ENCODE measurements at regions not wholly inside any gene's neighbourhood (a gene's known extent, or its start where the extent isn't known, plus 50 kb on each side); places are given as distances from the start of the nearest gene placed in this dataset.

DNA sequence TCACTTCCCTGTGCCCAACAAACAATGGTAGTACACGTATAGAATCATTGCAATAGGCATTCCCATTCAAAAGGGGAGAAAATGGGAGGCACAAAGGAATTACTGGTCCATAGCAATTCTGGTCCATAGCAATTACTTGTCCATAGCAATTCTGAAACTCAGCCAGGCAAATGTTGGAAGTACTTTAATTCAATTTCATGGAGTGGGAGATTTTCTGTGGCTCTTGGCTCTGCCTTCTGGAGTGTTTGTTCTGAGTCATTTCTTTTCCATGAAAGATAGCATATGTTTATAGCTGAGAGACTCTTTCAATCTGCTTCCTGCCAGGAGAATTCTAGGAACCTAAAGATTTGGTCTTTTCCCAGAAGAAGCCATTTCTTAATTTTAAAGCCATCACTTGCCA lies 182.8 kb upstream of the ELAC2 start:
- ATAC-seq: no peak
- no peak overlapping the region for H3K4me3 Mint-ChIP-seq
- no peaks in the 10 kb centered on the region for H3K36me3 Mint-ChIP-seq (ENCODE audit: low read depth)
- H3K27ac Mint-ChIP-seq: no peak overlapping the region
- no peaks in the 10 kb centered on the region for H3K9me3 ChIP-seq (ENCODE audit: control insufficient read depth, low read length, poor library complexity, severe bottlenecking)
- DNase-seq: no peak
- peaks cover 9% of the 10 kb centered on the region for H3K27me3 Mint-ChIP-seq
- H3K4me1 Mint-ChIP-seq: no peaks in the 10 kb centered on the region

DNA sequence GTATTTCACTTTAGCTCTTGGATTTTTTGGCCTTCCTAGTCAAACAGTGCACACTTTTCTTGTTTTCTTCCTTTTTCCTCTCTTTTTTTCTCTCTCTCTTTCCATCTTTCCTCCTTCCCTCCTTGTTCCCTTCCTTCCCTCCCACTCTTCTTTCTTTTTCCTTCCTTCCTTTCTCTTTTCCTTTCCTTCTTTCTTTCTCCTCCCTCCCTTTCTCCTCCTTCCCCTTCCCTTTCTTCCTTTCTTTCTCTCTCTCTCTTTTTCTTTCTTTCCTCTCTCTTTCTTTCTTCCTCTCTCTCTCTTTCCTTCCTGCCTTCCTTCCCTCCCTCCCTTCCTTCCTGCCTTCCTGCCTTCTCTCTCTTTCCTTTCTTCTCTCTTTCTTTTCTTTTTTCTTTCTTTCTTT lies 181.6 kb upstream of the ELAC2 start:
- no peak for DNase-seq
- no peak overlapping the region for H3K27ac Mint-ChIP-seq

DNA sequence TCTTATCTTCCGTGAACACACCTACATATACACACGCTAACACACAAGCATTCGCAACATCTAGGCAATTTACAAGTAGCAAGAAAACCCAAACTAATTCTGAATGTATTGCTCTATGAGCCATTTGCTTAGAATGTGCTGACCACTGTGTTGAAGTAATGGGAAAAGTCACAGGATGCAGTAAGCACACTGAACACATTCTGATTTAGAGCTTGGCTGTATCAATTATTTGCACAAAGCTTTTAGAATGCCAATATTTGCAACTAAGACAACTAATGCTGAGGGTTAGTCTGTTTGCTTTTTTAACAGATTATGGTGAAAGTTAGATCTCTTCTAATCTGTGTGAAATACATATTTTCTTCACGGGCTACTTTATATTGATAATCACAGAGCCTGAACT lies 179.8 kb upstream of the ELAC2 start:
- Mint-ChIP-seq H3K27me3 (no peaks in the 10 kb centered on the region), H3K27ac (no peak overlapping the region), H3K36me3 (ENCODE audit: low read depth) (no peaks in the 10 kb centered on the region), H3K4me3 (no peak overlapping the region), H3K4me1 (no peaks in the 10 kb centered on the region)
- no peak for ATAC-seq
- no peaks in the 10 kb centered on the region for H3K9me3 ChIP-seq (ENCODE audit: control insufficient read depth, low read length, poor library complexity, severe bottlenecking)
- no peak for DNase-seq

More for the DNA sequence above, 181.6 kb upstream of the ELAC2 start:
- H3K9me3 ChIP-seq (ENCODE audit: control insufficient read depth, low read length, poor library complexity, severe bottlenecking): no peaks in the 10 kb centered on the region
- Mint-ChIP-seq H3K27me3 (peaks cover 4% of the 10 kb centered on the region), H3K4me3 (no peak overlapping the region), H3K36me3 (ENCODE audit: low read depth) (no peaks in the 10 kb centered on the region), H3K4me1 (no peaks in the 10 kb centered on the region)
- no peak for ATAC-seq

DNA sequence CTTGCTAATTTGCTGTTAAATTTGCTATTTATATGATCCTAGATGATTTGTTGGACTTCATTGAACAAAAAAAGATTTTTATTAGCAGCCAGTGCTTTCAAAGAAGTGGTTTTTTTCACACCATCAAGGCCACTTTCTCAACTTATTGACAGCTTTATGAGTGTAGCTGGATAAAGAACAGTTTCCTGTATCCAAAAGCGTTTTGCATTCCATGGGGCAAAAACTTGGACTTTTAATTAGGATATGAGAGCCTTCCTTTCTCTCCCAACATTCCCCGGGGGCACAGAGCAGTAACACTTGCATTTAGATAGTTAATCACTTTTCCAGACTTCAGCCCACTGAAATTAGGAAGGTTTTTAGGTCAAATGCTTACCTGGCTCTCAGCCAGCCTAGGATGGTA lies 177.1 kb upstream of the ELAC2 start:
- Mint-ChIP-seq H3K4me3 (no peak overlapping the region), H3K36me3 (ENCODE audit: low read depth) (no peaks in the 10 kb centered on the region), H3K4me1 (no peaks in the 10 kb centered on the region), H3K27ac (no peak overlapping the region), H3K27me3 (no peaks in the 10 kb centered on the region)
- no peak for DNase-seq
- no peaks in the 10 kb centered on the region for H3K9me3 ChIP-seq (ENCODE audit: control insufficient read depth, low read length, poor library complexity, severe bottlenecking)
- ATAC-seq: no peak

DNA sequence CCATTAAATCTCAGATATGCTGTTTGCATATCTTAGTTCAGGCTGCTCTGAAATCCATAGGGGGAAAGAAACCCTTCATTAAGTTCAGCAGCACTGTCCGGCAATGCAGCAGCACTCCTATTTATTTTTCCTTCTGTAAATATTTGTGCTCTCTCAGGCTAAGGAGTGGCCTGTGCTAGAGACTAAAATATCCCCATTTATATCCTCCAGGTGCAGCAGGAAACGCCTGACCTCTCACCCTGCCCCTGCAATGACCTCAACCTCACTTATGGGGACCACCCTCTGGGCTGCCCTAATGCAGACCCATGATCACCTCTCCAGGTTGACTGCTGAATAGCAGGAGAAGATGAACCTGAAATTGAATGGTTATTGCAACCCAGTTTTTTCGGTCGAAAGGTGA lies 165.0 kb upstream of the ELAC2 start:
- ATAC-seq: no peak
- Mint-ChIP-seq H3K36me3 (ENCODE audit: low read depth) (no peaks in the 10 kb centered on the region), H3K27me3 (peaks cover 4% of the 10 kb centered on the region), H3K27ac (no peak overlapping the region), H3K4me1 (no peaks in the 10 kb centered on the region), H3K4me3 (no peak overlapping the region)
- no peak for DNase-seq
- H3K9me3 ChIP-seq (ENCODE audit: control insufficient read depth, low read length, poor library complexity, severe bottlenecking): peaks cover 3% of the 10 kb centered on the region

DNA sequence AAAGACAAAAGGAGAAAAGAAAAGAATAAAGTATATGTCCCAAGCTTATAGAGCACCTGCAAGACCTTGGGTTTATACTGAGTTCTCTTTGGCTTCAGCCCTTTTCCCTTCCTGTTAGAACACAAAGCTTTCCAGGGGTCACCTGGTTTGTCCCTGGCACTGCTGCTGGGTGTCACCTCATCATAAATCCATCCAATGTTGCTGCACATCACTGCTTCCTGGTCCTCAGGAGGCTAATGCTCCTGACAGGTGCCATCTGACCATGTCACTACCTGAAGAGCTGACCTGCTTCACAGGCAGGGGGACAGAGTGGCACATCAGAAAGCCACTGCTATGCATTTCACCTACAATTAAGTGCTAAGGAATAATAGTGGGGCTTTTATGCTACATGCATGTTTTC lies 164.6 kb upstream of the ELAC2 start:
- peaks cover 4% of the 10 kb centered on the region for H3K27me3 Mint-ChIP-seq
- no peaks in the 10 kb centered on the region for H3K36me3 Mint-ChIP-seq (ENCODE audit: low read depth)
- DNase-seq (no peak), ATAC-seq (no peak)
- H3K4me1 Mint-ChIP-seq: no peaks in the 10 kb centered on the region
- no peak overlapping the region for H3K4me3 Mint-ChIP-seq
- H3K27ac Mint-ChIP-seq: no peak overlapping the region
- H3K9me3 ChIP-seq (ENCODE audit: control insufficient read depth, low read length, poor library complexity, severe bottlenecking): peaks cover 3% of the 10 kb centered on the region

DNA sequence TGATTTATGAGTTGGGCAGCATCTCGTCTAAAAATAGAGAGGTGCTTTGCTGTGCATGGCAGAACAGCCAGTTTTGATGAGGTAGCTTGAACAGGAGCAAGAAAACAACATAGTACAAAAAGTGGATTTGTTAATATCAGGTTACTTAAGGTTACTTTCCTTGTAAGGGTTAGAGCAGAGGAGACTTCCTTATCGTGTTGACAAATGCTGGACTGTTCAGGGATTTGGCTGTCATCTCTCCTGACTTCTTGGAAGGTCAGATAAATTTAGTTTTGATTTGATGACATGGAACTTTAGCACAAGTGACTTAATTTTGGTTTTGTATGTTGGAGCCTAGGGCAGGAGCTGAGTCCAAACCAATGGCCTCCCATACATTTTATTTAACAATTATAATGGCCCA lies 163.9 kb upstream of the ELAC2 start:
- ATAC-seq (no peak), DNase-seq (no peak)
- Mint-ChIP-seq H3K4me1 (no peaks in the 10 kb centered on the region), H3K36me3 (ENCODE audit: low read depth) (no peaks in the 10 kb centered on the region), H3K27ac (no peak overlapping the region), H3K27me3 (peaks cover 4% of the 10 kb centered on the region), H3K4me3 (no peak overlapping the region)
- peaks cover 3% of the 10 kb centered on the region for H3K9me3 ChIP-seq (ENCODE audit: control insufficient read depth, low read length, poor library complexity, severe bottlenecking)

DNA sequence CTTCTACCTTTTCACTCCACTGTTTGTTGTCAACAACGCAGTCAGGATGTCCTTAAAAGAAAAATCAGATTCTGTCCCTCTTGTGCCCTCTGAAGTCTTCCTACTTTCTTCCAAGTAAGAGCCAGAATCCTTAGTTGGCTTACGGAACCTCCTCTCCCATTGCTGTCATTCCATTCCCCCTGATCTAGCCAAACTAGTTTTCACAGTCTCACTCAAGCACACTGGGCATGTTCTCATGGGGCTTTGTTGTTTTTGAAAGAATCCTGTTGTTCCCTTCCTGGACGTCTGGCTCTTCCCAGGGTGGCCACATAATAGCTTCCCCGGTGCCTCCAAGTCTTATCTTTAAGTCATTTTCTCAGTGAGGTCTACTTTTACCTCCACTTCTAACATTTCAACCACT lies 158.6 kb upstream of the ELAC2 start:
- Mint-ChIP-seq H3K4me3 (no peak overlapping the region), H3K27me3 (peaks cover 4% of the 10 kb centered on the region), H3K27ac (no peak overlapping the region), H3K4me1 (no peaks in the 10 kb centered on the region), H3K36me3 (ENCODE audit: low read depth) (no peaks in the 10 kb centered on the region)
- no peak for DNase-seq
- ATAC-seq: no peak
- H3K9me3 ChIP-seq (ENCODE audit: control insufficient read depth, low read length, poor library complexity, severe bottlenecking): peaks cover 3% of the 10 kb centered on the region

DNA sequence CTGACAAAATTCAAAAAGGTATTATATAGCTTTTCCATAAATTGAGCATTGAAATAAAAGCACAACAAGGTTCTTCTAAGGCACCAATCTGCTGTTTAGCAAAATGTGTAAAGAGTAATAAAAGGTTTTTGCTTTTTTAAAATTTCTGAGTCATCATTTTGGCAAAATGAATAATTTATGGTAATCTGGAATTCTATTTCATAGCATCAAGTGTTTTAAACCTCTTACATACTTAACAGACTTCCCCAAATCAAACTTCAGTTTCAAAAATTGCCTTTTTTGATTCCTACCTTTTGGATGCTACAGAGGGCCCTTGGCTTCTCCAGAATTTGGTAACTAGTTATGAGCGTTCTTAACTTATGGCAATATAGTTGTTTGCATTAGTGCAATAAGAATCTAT lies 154.0 kb upstream of the ELAC2 start:
- H3K27me3 Mint-ChIP-seq: no peaks in the 10 kb centered on the region
- H3K36me3 Mint-ChIP-seq (ENCODE audit: low read depth): no peaks in the 10 kb centered on the region
- H3K9me3 ChIP-seq (ENCODE audit: control insufficient read depth, low read length, poor library complexity, severe bottlenecking): peaks cover 3% of the 10 kb centered on the region
- no peak for ATAC-seq
- no peak overlapping the region for H3K27ac Mint-ChIP-seq
- no peaks in the 10 kb centered on the region for H3K4me1 Mint-ChIP-seq
- DNase-seq: no peak
- H3K4me3 Mint-ChIP-seq: no peak overlapping the region

DNA sequence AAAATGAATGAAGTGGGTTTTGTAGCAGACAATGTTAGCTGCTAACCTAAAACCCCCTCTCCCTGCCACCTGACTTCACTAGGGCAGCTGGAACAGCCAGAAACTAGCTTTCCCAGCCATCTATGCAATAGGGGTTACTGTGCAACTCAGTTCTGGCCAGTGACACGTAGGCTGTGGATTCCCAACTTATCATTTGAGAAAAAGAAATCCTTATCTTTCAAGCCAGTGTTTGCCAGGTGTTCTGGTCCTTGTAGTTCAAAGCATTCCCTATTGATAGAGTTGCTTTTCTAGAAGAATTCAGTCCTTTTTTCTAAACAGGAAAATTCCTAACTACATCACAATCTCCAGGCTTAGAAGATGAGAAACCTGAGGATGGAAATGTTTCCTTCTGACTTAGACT lies 144.5 kb upstream of the ELAC2 start:
- H3K27me3 Mint-ChIP-seq: peaks cover 10% of the 10 kb centered on the region
- DNase-seq: no peak
- H3K4me3 Mint-ChIP-seq: no peak overlapping the region
- no peaks in the 10 kb centered on the region for H3K4me1 Mint-ChIP-seq
- H3K27ac Mint-ChIP-seq: no peak overlapping the region
- no peak for ATAC-seq
- no peaks in the 10 kb centered on the region for H3K36me3 Mint-ChIP-seq (ENCODE audit: low read depth)
- H3K9me3 ChIP-seq (ENCODE audit: control insufficient read depth, low read length, poor library complexity, severe bottlenecking): no peaks in the 10 kb centered on the region

DNA sequence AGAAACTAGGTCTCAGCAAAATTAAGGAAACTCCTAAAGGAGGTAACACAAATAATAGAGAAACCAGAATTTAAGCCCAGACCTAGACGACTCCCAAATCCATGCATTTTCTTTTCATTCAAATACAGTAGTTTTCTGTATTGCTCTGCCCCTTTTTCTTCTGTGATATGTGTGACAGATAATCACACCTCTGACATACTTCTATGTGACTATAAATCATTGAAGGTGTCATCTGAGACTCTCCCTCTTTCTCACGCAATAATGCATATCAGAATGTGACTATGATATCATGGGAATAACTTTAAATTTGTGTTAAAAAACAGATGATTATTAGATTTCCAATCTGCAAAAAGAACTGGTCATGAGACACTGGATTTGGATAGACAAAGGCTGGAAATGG lies 143.0 kb upstream of the ELAC2 start:
- Mint-ChIP-seq H3K4me1 (no peaks in the 10 kb centered on the region), H3K27me3 (peaks cover 1% of the 10 kb centered on the region), H3K27ac (no peak overlapping the region), H3K4me3 (no peak overlapping the region), H3K36me3 (ENCODE audit: low read depth) (no peaks in the 10 kb centered on the region)
- H3K9me3 ChIP-seq (ENCODE audit: control insufficient read depth, low read length, poor library complexity, severe bottlenecking): no peaks in the 10 kb centered on the region
- ATAC-seq (no peak), DNase-seq (no peak)

DNA sequence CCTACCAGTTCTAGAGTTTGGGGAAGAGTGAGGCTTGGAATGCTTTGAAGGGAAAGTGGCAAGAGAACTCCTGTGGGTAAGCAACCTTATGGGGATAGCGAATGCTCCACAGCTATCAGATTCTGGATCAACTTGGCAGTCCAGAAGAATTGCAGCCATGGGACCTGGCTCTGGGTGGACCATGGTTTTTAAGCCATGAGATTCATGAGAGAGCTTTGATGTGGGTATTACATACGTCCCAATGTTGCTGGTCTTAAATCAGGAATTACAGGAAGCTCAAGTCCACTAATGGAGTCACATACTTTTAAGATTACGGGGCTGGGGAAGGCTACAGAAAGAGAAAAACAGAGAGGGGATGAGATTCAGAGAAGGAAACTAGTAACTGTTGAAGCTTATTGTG lies 142.5 kb upstream of the ELAC2 start:
- no peaks in the 10 kb centered on the region for H3K9me3 ChIP-seq (ENCODE audit: control insufficient read depth, low read length, poor library complexity, severe bottlenecking)
- DNase-seq: no peak
- no peaks in the 10 kb centered on the region for H3K27me3 Mint-ChIP-seq
- H3K27ac Mint-ChIP-seq: no peak overlapping the region
- no peak for ATAC-seq
- H3K4me1 Mint-ChIP-seq: no peaks in the 10 kb centered on the region
- no peaks in the 10 kb centered on the region for H3K36me3 Mint-ChIP-seq (ENCODE audit: low read depth)
- H3K4me3 Mint-ChIP-seq: no peak overlapping the region

DNA sequence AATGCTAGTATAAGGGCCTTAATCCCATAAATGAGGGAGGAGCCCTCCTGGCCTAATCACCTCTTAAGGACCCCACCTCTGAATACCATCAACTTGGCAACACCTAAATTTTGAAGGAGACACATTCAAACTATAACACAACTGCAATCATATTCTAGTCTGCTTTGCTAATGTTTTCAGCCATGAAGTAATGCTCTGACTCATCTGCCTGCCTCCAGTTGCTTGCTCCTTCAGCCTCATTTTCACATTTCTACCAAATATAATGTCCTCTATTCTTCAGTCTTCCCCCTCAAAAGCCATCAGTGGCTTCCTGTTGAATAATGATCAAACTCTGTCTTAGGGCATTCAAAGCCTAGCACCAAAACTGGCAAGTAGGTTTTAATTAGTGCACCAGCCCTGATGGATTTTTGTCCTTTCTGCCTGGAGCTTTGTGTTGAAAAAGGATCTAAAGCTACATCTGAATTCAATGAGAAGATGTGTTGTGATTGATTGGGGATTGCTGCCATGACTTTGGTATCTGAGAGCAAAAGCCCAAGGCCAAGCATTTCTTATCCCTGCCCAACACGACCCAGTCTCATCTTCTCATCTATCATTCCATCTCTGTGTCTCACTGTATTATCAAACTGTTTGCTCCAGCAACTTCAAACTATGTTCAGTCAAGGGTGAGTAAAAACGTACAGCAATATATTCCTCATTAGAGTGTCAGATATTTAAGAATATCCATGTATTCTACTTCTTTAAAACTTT lies 140.8 kb upstream of the ELAC2 start:
- DNase-seq (no peak), ATAC-seq (no peak)
- peaks cover 4% of the 10 kb centered on the region for H3K27me3 Mint-ChIP-seq
- H3K4me3 Mint-ChIP-seq: no peak overlapping the region
- no peaks in the 10 kb centered on the region for H3K36me3 Mint-ChIP-seq (ENCODE audit: low read depth)
- H3K4me1 Mint-ChIP-seq: no peaks in the 10 kb centered on the region
- no peak overlapping the region for H3K27ac Mint-ChIP-seq
- no peaks in the 10 kb centered on the region for H3K9me3 ChIP-seq (ENCODE audit: control insufficient read depth, low read length, poor library complexity, severe bottlenecking)

DNA sequence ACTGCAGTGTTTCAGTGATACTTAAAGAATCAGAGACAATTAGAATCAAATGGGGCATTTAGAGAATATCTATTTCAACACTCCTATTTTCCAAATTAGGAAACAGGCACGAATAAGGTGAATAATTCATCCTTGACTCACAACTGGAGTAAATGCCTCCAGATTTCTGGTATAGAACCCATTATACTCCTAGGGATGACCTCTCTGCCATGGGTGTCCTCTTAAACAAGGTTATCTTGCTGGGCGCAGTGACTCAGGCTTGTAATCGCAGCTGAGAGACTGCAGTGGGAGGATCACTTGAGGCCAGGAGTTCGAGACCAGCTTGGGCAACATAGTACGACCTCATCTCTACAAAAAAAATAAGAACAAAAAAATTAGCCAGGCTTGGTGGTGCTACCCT lies 139.8 kb upstream of the ELAC2 start:
- DNase-seq: no peak
- no peak for ATAC-seq
- H3K4me1 Mint-ChIP-seq: no peaks in the 10 kb centered on the region

More for the DNA sequence above, 139.8 kb upstream of the ELAC2 start:
- Mint-ChIP-seq H3K36me3 (ENCODE audit: low read depth) (no peaks in the 10 kb centered on the region), H3K4me3 (no peak overlapping the region), H3K27ac (no peak overlapping the region), H3K27me3 (peaks cover 4% of the 10 kb centered on the region)
- H3K9me3 ChIP-seq (ENCODE audit: control insufficient read depth, low read length, poor library complexity, severe bottlenecking): no peaks in the 10 kb centered on the region
